ENCODE measurements at regions not wholly inside any gene's neighbourhood (a gene's known extent, or its start where the extent isn't known, plus 50 kb on each side); places are given as distances from the start of the nearest gene placed in this dataset.

DNA sequence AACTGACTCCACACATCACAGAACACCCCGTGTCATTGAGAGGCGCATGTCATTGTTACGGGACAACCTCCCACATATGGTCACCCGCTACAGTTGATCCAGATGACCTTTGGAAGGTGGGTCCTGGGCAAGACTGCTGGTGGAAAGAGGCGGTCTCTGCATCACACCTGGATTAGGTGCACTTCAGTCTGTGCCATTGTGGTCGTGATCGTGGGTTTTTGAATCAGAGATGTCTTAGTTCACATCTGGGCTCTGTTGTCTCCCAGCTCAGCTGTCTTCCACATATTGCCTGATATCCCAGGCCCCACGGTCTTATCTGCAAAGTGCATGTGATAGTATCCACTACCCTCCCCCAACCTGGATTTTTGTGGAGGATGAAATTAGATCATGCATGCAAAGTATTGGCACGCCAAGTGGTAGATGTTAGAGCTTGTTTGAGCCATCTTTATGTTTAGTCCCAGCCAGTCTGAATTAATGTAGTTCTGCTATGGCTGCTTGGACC lies 208.7 kb upstream of the FOXN3 start:
- peak; percentile 73 for DNase-seq

- peak; percentile 93 for DNase-seq
These were observed 208.2 kb upstream of the FOXN3 start for GRCh38 chr14:89625244-89625713.

DNA sequence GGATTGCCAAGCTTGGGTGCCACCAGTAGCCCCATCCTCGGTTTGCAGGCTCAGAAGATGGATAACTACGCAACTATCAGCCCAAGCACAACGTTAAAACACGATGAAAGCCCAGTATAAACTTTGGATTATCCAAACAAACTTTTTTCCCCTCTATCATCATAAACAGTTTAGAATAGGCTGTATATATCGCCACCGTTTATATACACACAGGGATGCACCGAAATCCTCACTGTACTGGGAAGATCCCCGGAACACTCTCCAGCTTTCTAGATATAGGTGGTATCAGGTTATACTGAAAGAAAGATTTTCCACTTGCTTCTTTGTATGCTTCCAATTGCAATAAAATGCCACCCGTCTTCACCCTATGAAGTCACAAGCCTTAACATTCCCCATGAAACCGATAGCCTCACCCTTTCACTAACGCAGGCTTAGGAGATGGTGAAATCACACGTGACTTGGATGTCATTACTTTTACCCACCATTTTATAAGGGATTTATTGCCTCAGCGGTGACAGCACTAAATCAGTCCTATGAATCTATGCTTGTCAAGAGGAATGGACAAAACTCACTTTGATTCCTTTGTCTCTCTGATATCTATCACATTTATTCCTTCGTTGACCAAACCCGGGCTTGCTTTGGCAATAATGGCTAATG lies 207.6 kb upstream of the FOXN3 start:
- DNase-seq, result peak; percentile 64

DNA sequence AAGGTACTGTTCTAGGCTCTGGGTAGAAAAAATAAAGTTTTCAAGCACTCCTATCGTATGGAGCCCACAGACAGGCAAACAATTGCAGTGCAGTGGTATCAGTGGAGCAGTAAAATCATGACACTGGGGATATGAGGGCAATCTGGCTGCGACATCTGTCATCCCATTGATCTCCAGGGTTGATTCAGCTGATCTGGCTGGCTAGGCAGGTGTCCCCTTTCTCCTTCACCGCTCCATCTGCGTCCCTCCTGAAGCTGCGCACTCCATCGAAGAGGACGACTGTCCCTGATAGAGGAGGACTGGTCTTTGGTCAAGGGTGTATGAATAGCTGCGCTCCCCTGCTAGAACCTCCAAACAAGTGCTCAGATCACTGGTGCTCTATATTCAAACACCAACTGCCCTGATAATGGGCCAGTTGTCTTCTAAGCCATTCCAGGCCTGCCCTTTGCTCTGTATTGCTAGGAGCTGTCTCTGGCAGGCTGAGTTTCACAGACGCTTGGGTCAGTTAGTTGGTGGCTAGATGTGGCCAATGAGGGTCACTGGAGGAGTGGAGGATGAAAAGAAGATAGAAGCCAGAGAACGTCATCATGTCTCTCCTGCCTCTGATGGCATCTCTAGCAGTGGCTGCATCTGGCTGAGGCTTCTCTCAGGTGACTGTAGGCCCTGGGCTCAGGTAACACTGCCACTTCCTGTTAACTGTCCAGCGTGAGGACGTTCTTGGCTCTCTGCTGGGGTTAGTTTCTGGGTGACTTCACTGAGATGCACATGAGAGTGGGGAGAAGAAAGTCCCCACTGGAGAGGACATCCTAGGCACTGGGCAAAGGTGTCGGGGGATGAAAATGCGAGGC lies 205.0 kb upstream of the FOXN3 start:
- DNase-seq, result no peak

- no peak for DNase-seq
These were observed 204.0 kb upstream of the FOXN3 start for GRCh38 chr14:89621009-89621421.

DNA sequence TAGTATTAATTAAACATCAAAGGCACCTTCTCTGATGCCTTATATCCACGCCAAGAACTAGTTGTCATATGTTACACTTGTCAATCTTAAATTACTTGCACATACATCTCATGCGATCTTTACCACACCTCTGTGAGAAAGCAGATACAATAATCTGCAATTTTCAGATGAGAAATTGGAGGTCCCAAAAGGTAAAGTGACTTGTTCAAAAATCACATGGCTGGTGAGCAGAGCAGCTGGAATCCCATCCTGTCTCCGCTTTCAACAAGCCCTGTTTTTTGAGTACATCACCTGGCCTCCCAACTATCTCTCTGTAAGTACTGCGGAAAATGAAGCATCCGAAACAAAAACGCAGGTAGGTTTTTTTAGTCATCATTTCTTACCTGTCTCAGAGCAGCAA lies 203.4 kb upstream of the FOXN3 start:
- DNase-seq, result no peak

GRCh38 chr14:89619596-89619995 lies 202.6 kb upstream of the FOXN3 start:
- DNase-seq, result no peak

GRCh38 chr14:89618811-89619551 lies 201.9 kb upstream of the FOXN3 start:
- peak; percentile 55 for DNase-seq

GRCh38 chr14:89618330-89618708 lies 201.3 kb upstream of the FOXN3 start:
- DNase-seq, result no peak

DNA sequence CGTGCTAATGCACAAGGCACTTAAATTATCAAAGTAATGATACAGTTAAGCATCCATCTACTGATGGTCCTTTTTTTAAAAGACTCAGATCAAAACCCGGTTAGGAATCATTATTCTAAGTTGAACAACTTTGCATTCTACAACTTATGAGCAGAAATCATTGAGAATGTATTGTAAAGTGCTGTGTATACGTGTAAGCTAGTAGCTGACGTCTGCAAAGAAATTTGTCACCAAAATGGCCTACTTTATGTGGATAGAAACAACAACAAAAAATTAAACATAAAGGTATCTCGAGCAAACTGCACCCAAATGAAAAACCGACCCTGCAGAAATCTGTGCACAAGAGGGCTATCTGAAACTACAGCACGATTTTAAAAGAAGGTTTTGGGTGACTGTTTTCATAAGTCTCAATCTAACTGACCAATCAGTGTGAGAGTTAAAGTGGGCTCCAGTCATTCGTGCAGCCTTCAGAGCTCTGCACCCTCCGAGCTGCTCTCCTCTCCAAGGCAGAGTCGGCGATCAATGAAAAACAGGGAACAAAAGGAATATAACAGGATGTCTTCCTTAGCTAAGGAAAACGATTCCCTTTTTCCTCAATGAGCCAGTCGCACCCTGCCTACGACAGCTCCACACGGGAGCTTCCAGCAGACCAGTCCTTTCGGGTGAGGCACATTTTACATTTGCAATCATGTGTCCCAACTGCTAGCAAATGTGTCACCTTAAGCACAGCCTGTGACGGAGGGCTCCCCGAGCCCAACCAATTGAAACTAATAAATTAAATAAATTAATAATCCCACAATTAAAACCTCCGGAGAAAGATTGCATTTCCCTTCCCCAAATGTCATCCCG lies 200.7 kb upstream of the FOXN3 start:
- peak; percentile 47 for DNase-seq

GRCh38 chr14:89616852-89617341 lies 199.9 kb upstream of the FOXN3 start:
- no peak for DNase-seq

DNA sequence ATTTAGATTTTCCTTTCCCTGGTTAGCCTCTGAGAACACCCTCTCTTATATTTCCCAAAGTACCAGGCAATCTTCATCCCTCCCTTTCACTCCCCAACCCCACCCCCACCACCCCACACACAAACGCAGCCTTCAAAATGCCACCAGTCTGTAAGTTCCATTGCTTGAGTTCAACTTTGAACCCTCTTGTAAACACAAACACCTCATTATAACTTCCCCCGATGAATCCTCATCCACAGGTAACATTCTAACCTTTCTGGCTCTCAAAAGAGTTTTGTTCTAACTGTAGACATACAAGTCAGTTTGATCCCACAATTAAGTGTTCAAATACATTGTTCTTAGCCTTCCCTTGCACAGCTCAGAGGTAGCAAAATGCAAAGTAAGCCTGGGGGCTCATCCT lies 199.4 kb upstream of the FOXN3 start:
- no peak for DNase-seq

GRCh38 chr14:89615421-89615820 lies 198.4 kb upstream of the FOXN3 start:
- no peak for DNase-seq

GRCh38 chr14:89614009-89614691 lies 197.1 kb upstream of the FOXN3 start:
- no peak for DNase-seq

DNA sequence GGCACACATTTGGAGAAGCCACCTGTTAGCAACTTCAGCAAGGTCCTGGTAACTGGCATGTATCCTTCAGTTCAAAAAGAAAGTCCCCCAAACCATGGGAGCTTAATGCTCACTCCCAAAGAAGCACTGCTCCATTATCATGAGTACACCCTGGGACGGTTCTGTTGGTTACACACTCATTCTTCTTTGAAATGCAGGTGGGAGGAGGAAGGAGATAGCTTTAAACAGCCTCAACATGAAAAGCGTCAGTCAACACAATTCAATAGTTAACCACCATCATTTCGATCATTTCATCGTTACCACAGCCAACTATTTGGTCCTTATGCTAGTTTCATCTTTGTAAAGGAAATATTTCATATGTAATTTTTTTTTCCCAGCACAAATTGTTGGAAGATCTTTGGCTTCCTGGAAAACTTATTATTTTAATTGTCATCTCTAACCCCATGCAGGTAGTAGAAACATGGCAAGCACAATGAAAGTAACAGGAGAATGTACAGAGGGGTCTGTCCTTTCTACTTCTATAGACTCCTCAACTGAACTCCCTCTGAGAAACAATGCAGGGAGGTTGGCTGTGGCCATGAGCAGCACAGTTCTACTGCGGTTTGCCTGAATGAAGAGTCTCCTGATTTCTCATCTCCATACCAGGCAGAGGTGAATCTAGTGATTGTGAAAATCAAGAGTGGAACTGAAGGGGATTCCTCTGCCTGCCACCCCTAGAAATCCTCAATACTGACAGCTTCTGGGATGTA lies 196.4 kb upstream of the FOXN3 start:
- no peak for DNase-seq

DNA sequence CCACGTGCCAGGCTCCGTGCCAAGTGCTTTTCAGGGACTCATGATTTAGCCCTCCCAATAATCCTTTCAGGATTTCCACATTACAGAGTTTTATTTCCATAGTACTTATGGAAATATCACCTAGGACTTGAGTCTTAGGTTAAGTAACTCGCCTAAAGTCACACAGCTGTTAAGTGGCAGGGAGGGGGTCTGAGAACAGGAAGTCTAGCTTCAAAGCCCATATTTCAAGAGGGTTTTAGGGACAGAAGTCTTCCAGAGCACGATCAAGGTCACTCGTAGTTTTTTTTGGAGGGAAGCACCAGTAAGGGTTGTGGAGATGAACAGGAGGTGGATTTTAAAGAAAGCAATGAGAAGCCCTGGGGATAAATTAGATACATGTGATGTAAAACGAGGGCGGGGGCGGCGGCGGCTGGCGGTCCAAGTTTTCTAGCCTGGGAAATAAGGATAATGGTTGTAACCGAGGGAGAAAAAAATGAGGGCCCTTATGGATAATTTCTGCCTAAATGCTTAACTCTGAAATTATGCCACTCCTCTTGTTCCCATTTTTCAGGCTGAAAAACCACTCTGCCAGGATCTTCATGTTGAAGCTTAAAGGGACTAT lies 192.6 kb upstream of the FOXN3 start:
- no peak for DNase-seq

DNA sequence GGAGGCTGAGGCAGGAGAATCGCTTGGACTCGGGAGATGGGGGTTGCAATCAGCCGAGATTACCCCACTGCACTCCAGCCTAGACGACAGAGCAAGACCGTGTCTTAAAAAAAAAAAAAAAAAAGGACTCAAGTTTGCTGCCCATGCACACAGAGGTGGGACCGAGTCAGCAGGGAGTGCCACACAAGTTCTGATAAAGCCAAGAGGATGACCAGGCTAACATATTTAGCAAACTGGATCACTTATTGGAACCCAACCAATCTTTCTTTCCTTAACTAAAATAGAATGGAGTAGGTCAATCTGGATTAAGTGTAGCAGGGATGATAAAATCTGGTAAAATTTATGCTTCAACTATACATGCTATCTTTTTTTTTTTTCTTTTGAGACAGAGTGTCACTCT lies 190.4 kb upstream of the FOXN3 start:
- DNase-seq, result no peak

- no peak for DNase-seq
These were observed 187.0 kb upstream of the FOXN3 start for GRCh38 chr14:89603938-89604480.

- DNase-seq, result no peak
These were observed 184.2 kb upstream of the FOXN3 start for GRCh38 chr14:89600950-89601826.

Data from DMS79 (cell line).